HEK293 (cell line): ENCODE measurements at regions not wholly inside any gene's neighbourhood (a gene's known extent, or its start where the extent isn't known, plus 50 kb on each side); places are given as distances from the start of the nearest gene placed in this dataset.
"Not testable (repeated sequence)": the region's sequence is repeated elsewhere in the genome, so short reads cannot be mapped to it uniquely, and the experiment has no call there.

Experiments
- CTCF ChIP-seq: fragments of 450-650 bp; formaldehyde crosslinking; IDR thresholded peaks from 2 replicates; pipeline ENCODE4 v1.5.1; 2016; ENCODE audit warnings: missing biosample characterization, missing genetic modification characterization
- ZNF830 ChIP-seq: fragments of 450-650 bp; IDR thresholded peaks from 2 replicates; pipeline ENCODE4 v1.5.0; 2018; ENCODE audit warnings: missing biosample characterization, missing genetic modification characterization, low read depth, mild to moderate bottlenecking, moderate library complexity

- not testable (repeated sequence) for TF ChIP-seq CTCF (tag by site-specific recombination); ZNF830
Measured at GRCh38 chr4:24204708-24205107, 314.9 kb upstream of the PPARGC1A start.
